Ishikawa (cell line): ENCODE measurements at regions not wholly inside any gene's neighbourhood (a gene's known extent, or its start where the extent isn't known, plus 50 kb on each side); places are given as distances from the start of the nearest gene placed in this dataset.

Source experiments
- CREB1 ChIP-seq: IDR thresholded peaks from 2 replicates; pipeline ENCODE4 v1.6.1; 2012; ENCODE audit warnings: low read depth
- EP300 ChIP-seq: IDR thresholded peaks from 2 replicates; pipeline ENCODE4 v1.6.1; 2012; ENCODE audit warnings: borderline replicate concordance
- FOXM1 ChIP-seq: IDR thresholded peaks from 2 replicates; pipeline ENCODE4 v1.6.1; 2012; ENCODE audit warnings: low read depth, borderline replicate concordance
- NFIC ChIP-seq: IDR thresholded peaks from 2 replicates; pipeline ENCODE4 v1.6.1; 2012
- RAD21 ChIP-seq: IDR thresholded peaks from 2 replicates; pipeline ENCODE4 v1.6.1; 2012; ENCODE audit warnings: low read depth
- REST ChIP-seq: IDR thresholded peaks from 2 replicates; pipeline ENCODE4 v1.6.1; 2012; ENCODE audit warnings: low read depth, mild to moderate bottlenecking
- TAF1 ChIP-seq: IDR thresholded peaks from 2 replicates; pipeline ENCODE4 v1.6.1; 2012; ENCODE audit warnings: low read depth, mild to moderate bottlenecking
- TEAD4 ChIP-seq: IDR thresholded peaks from 2 replicates; pipeline ENCODE4 v1.6.1; 2012
- USF1 ChIP-seq: IDR thresholded peaks from 2 replicates; pipeline ENCODE4 v1.6.1; 2012
- YY1 ChIP-seq: IDR thresholded peaks from 2 replicates; pipeline ENCODE4 v1.6.1; 2012; ENCODE audit warnings: low read depth
- ZBTB7A ChIP-seq: IDR thresholded peaks from 2 replicates; pipeline ENCODE4 v1.6.1; 2012; ENCODE audit warnings: low read depth
- TF ChIP-seq, protein P1 (sequence below): IDR thresholded peaks from 2 replicates; pipeline ENCODE4 v1.6.1; 2012

- TF ChIP-seq EP300 (no peak), TEAD4 (no peak), NFIC (no peak), TAF1 (no peak), CREB1 (no peak), RAD21 (no peak), FOXM1 (no peak), USF1 (no peak), YY1 (no peak), REST (no peak), ZBTB7A (no peak)
- TF ChIP-seq, protein P1, sequence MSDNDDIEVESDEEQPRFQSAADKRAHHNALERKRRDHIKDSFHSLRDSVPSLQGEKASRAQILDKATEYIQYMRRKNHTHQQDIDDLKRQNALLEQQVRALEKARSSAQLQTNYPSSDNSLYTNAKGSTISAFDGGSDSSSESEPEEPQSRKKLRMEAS, result no peak
Measured at GRCh38 chr2:220893411-220893810, 678.7 kb downstream of the EPHA4 start.
